ACHN (cell line): ENCODE measurements at regions not wholly inside any gene's neighbourhood (a gene's known extent, or its start where the extent isn't known, plus 50 kb on each side); places are given as distances from the start of the nearest gene placed in this dataset.

ENCODE experiments used
- DNase-seq: peaks from one replicate; pipeline ENCODE4 v3.0.0-alpha.2; 2015
- in situ Hi-C: cut with HindIII; loops from 2 replicates; pipeline ENCODE4 v1.10.0; 2017; ENCODE audit warnings: low sequenced_read_pairs, low pct_ligation_motif_present, low pct_unique_long_range_greater_than_20kb

- no peak for DNase-seq
- in situ Hi-C loops, result loop anchor here (25.0 kb wide), 1 partner anchor 149 kb away; the partner anchor contains the start of gene RNF182
Observed at GRCh38 chr6:14061643-14062042, 55.9 kb upstream of the CD83 start.

- in situ Hi-C loops, result loop anchor here (25.0 kb wide), 1 partner anchor 150 kb away; the partner anchor contains the start of gene RNF182
- DNase-seq, result no peak
Observed at GRCh38 chr6:14062345-14063029, 55.1 kb upstream of the CD83 start.

- no peak for DNase-seq
- in situ Hi-C loops, result loop anchor here (25.0 kb wide), 1 partner anchor 151 kb away; the partner anchor contains the start of gene RNF182
Observed at GRCh38 chr6:14063756-14064155, 53.8 kb upstream of the CD83 start.

- in situ Hi-C loops, result loop anchor here (25.0 kb wide), 1 partner anchor 153 kb away; the partner anchor contains the start of gene RNF182
- no peak for DNase-seq
Observed at GRCh38 chr6:14065350-14065749, 52.2 kb upstream of the CD83 start.

- in situ Hi-C loops, result loop anchor here (25.0 kb wide), 1 partner anchor 155 kb away; the partner anchor contains the start of gene RNF182
- peak; percentile 67 for DNase-seq
Observed at GRCh38 chr6:14066782-14067406, 50.7 kb upstream of the CD83 start.

GRCh38 chr6:14067656-14068055 lies 49.9 kb upstream of the CD83 start:
- DNase-seq, result no peak
- in situ Hi-C loops, result loop anchor here (25.0 kb wide), 1 partner anchor 155 kb away; the partner anchor contains the start of gene RNF182
